ENCODE measurements at regions not wholly inside any gene's neighbourhood (a gene's known extent, or its start where the extent isn't known, plus 50 kb on each side); places are given as distances from the start of the nearest gene placed in this dataset.

- TF ChIP-seq CTCF (IDR thresholded peaks at IDR 0.05), result no peak
- Mint-ChIP-seq H3K27me3 (ENCODE audit: low read depth) (no peaks in the 10 kb centered on the region), H3K4me1 (ENCODE audit: low read depth) (peaks cover 62% of the 10 kb centered on the region), H3K36me3 (ENCODE audit: low read depth) (no peaks in the 10 kb centered on the region), H3K27ac (ENCODE audit: unreplicated experiment) (no peak overlapping the region), H3K4me3 (ENCODE audit: unreplicated experiment) (no peak overlapping the region), H3K9me3 (ENCODE audit: low read depth) (no peaks in the 10 kb centered on the region)
- DNase-seq (ENCODE audit: low spot score), result no peak
These were observed 559.1 kb upstream of the JAG1 start for GRCh38 chr20:11232896-11233295.

- Mint-ChIP-seq H3K27me3 (ENCODE audit: low read depth) (no peaks in the 10 kb centered on the region), H3K36me3 (ENCODE audit: low read depth) (no peaks in the 10 kb centered on the region), H3K4me3 (ENCODE audit: unreplicated experiment) (no peak overlapping the region), H3K27ac (ENCODE audit: unreplicated experiment) (peak overlapping the region; percentile 88), H3K9me3 (ENCODE audit: low read depth) (peaks cover 2% of the 10 kb centered on the region), H3K4me1 (ENCODE audit: low read depth) (peaks cover 50% of the 10 kb centered on the region)
- no peak for DNase-seq (ENCODE audit: low spot score)
- TF ChIP-seq CTCF (IDR thresholded peaks at IDR 0.05), result no peak
These were observed 560.4 kb upstream of the JAG1 start for GRCh38 chr20:11234181-11234580.

- peaks cover 4% of the 10 kb centered on the region for H3K9me3 Mint-ChIP-seq (ENCODE audit: low read depth)
These were observed 560.8 kb upstream of the JAG1 start for GRCh38 chr20:11234608-11235007.

GRCh38 chr20:11235058-11235457 lies 561.3 kb upstream of the JAG1 start:
- Mint-ChIP-seq H3K4me3 (ENCODE audit: unreplicated experiment) (peak overlapping the region; percentile 24), H3K27ac (ENCODE audit: unreplicated experiment) (peak overlapping the region; percentile 88), H3K9me3 (ENCODE audit: low read depth) (peaks cover 4% of the 10 kb centered on the region), H3K36me3 (ENCODE audit: low read depth) (no peaks in the 10 kb centered on the region), H3K4me1 (ENCODE audit: low read depth) (peaks cover 41% of the 10 kb centered on the region), H3K27me3 (ENCODE audit: low read depth) (no peaks in the 10 kb centered on the region)
- DNase-seq (ENCODE audit: low spot score), result no peak
- TF ChIP-seq CTCF (IDR thresholded peaks at IDR 0.05), result no peak

More at GRCh38 chr20:11234608-11235007, 560.8 kb upstream of the JAG1 start:
- no peak for TF ChIP-seq CTCF (IDR thresholded peaks at IDR 0.05)
- Mint-ChIP-seq H3K27ac (ENCODE audit: unreplicated experiment) (peak overlapping the region; percentile 88), H3K27me3 (ENCODE audit: low read depth) (no peaks in the 10 kb centered on the region), H3K4me1 (ENCODE audit: low read depth) (peaks cover 45% of the 10 kb centered on the region), H3K36me3 (ENCODE audit: low read depth) (no peaks in the 10 kb centered on the region), H3K4me3 (ENCODE audit: unreplicated experiment) (peak overlapping the region; percentile 22)
- DNase-seq (ENCODE audit: low spot score), result no peak

- Mint-ChIP-seq H3K4me1 (ENCODE audit: low read depth) (peaks cover 16% of the 10 kb centered on the region), H3K27ac (ENCODE audit: unreplicated experiment) (no peak overlapping the region)
- TF ChIP-seq CTCF (IDR thresholded peaks at IDR 0.05), result no peak
These were observed 568.5 kb upstream of the JAG1 start for GRCh38 chr20:11242320-11242719.

More at GRCh38 chr20:11242320-11242719, 568.5 kb upstream of the JAG1 start:
- DNase-seq (ENCODE audit: low spot score), result no peak
- Mint-ChIP-seq H3K36me3 (ENCODE audit: low read depth) (no peaks in the 10 kb centered on the region), H3K27me3 (ENCODE audit: low read depth) (no peaks in the 10 kb centered on the region), H3K9me3 (ENCODE audit: low read depth) (peaks cover 13% of the 10 kb centered on the region), H3K4me3 (ENCODE audit: unreplicated experiment) (no peak overlapping the region)
